ENCODE measurements at regions not wholly inside any gene's neighbourhood (a gene's known extent, or its start where the extent isn't known, plus 50 kb on each side); places are given as distances from the start of the nearest gene placed in this dataset.

- Mint-ChIP-seq H3K27ac (no peak overlapping the region), H3K4me3 (no peak overlapping the region), H3K9me3 (peaks cover 2% of the 10 kb centered on the region), H3K27me3 (peaks cover 4% of the 10 kb centered on the region), H3K36me3 (no peaks in the 10 kb centered on the region), H3K4me1 (no peaks in the 10 kb centered on the region)
- CTCF ChIA-PET = no interaction called here
- no peak for DNase-seq
Measured at GRCh38 chr12:67413577-67413976, 144.4 kb downstream of the CAND1 start.

GRCh38 chr12:67414011-67414715 is 145.0 kb downstream of the CAND1 start:
- Mint-ChIP-seq H3K9me3 (no peaks in the 10 kb centered on the region), H3K36me3 (no peaks in the 10 kb centered on the region), H3K4me1 (no peaks in the 10 kb centered on the region), H3K27ac (no peak overlapping the region), H3K4me3 (no peak overlapping the region), H3K27me3 (peaks cover 4% of the 10 kb centered on the region)
- DNase-seq = no peak
- CTCF ChIA-PET = no interaction called here

GRCh38 chr12:67415473-67415872 is 146.3 kb downstream of the CAND1 start:
- Mint-ChIP-seq H3K27ac (no peak overlapping the region), H3K4me3 (no peak overlapping the region), H3K36me3 (no peaks in the 10 kb centered on the region), H3K27me3 (peaks cover 4% of the 10 kb centered on the region), H3K4me1 (no peaks in the 10 kb centered on the region), H3K9me3 (no peaks in the 10 kb centered on the region)
- no peak for DNase-seq
- CTCF ChIA-PET = no interaction called here

GRCh38 chr12:67419810-67420209 is 150.7 kb downstream of the CAND1 start:
- no peaks in the 10 kb centered on the region for H3K9me3 Mint-ChIP-seq
- H3K27me3 Mint-ChIP-seq = peaks cover 8% of the 10 kb centered on the region
- CTCF ChIA-PET = no interaction called here
- no peak overlapping the region for H3K4me3 Mint-ChIP-seq
- DNase-seq = no peak
- H3K27ac Mint-ChIP-seq = no peak overlapping the region
- no peaks in the 10 kb centered on the region for H3K36me3 Mint-ChIP-seq
- no peaks in the 10 kb centered on the region for H3K4me1 Mint-ChIP-seq

- H3K36me3 Mint-ChIP-seq = no peaks in the 10 kb centered on the region
- CTCF ChIA-PET = no interaction called here
- no peaks in the 10 kb centered on the region for H3K9me3 Mint-ChIP-seq
- DNase-seq = no peak
- no peaks in the 10 kb centered on the region for H3K4me1 Mint-ChIP-seq
- H3K27ac Mint-ChIP-seq = no peak overlapping the region
- no peak overlapping the region for H3K4me3 Mint-ChIP-seq
- H3K27me3 Mint-ChIP-seq = peaks cover 8% of the 10 kb centered on the region
Measured at GRCh38 chr12:67420506-67420905, 151.3 kb downstream of the CAND1 start.

- H3K9me3 Mint-ChIP-seq = no peaks in the 10 kb centered on the region
- H3K27ac Mint-ChIP-seq = no peak overlapping the region
- H3K36me3 Mint-ChIP-seq = no peaks in the 10 kb centered on the region
- H3K4me1 Mint-ChIP-seq = peaks cover 2% of the 10 kb centered on the region
- DNase-seq = no peak
- H3K27me3 Mint-ChIP-seq = peaks cover 4% of the 10 kb centered on the region
- no peak overlapping the region for H3K4me3 Mint-ChIP-seq
- CTCF ChIA-PET = interaction anchor here (0.6 to 0.9 kb wide), 2 partner anchors 51 to 68 kb away, joined by 3 read pairs; no protein-coding TSS in a partner anchor
Measured at GRCh38 chr12:67422081-67422480, 152.9 kb downstream of the CAND1 start.

GRCh38 chr12:67424784-67425183 is 155.6 kb downstream of the CAND1 start:
- H3K9me3 Mint-ChIP-seq = no peaks in the 10 kb centered on the region
- CTCF ChIA-PET = interaction anchor here (1.2 to 1.6 kb wide), 2 partner anchors 16 to 36 kb away, joined by 3 to 4 read pairs; no protein-coding TSS in a partner anchor
- H3K27me3 Mint-ChIP-seq = peaks cover 4% of the 10 kb centered on the region
- H3K4me3 Mint-ChIP-seq = no peak overlapping the region
- H3K36me3 Mint-ChIP-seq = no peaks in the 10 kb centered on the region
- peaks cover 2% of the 10 kb centered on the region for H3K4me1 Mint-ChIP-seq
- no peak overlapping the region for H3K27ac Mint-ChIP-seq
- no peak for DNase-seq

- H3K9me3 Mint-ChIP-seq = no peaks in the 10 kb centered on the region
- H3K4me3 Mint-ChIP-seq = no peak overlapping the region
- peaks cover 2% of the 10 kb centered on the region for H3K4me1 Mint-ChIP-seq
- no peak overlapping the region for H3K27ac Mint-ChIP-seq
- CTCF ChIA-PET = interaction anchor here (1.2 to 1.6 kb wide), 2 partner anchors 16 to 36 kb away, joined by 3 to 4 read pairs; no protein-coding TSS in a partner anchor
- DNase-seq = no peak
- peaks cover 4% of the 10 kb centered on the region for H3K27me3 Mint-ChIP-seq
- H3K36me3 Mint-ChIP-seq = no peaks in the 10 kb centered on the region
Measured at GRCh38 chr12:67425394-67425793, 156.2 kb downstream of the CAND1 start.

- DNase-seq = no peak
- CTCF ChIA-PET = interaction anchor here (1.2 to 1.6 kb wide), 2 partner anchors 15 to 37 kb away, joined by 3 to 4 read pairs; no protein-coding TSS in a partner anchor
- H3K4me3 Mint-ChIP-seq = no peak overlapping the region
- no peaks in the 10 kb centered on the region for H3K36me3 Mint-ChIP-seq
- H3K9me3 Mint-ChIP-seq = no peaks in the 10 kb centered on the region
- peaks cover 2% of the 10 kb centered on the region for H3K4me1 Mint-ChIP-seq
- H3K27ac Mint-ChIP-seq = no peak overlapping the region
- H3K27me3 Mint-ChIP-seq = peaks cover 4% of the 10 kb centered on the region
Measured at GRCh38 chr12:67426067-67426466, 156.9 kb downstream of the CAND1 start.

- peaks cover 2% of the 10 kb centered on the region for H3K4me1 Mint-ChIP-seq
Measured at GRCh38 chr12:67427336-67427735, 158.2 kb downstream of the CAND1 start.

GRCh38 chr12:67428431-67428830 is 159.3 kb downstream of the CAND1 start:
- CTCF ChIA-PET = no interaction called here
- no peak overlapping the region for H3K27ac Mint-ChIP-seq
- H3K4me3 Mint-ChIP-seq = no peak overlapping the region
- H3K9me3 Mint-ChIP-seq = no peaks in the 10 kb centered on the region
- no peak for DNase-seq
- H3K36me3 Mint-ChIP-seq = no peaks in the 10 kb centered on the region
- peaks cover 2% of the 10 kb centered on the region for H3K4me1 Mint-ChIP-seq
- H3K27me3 Mint-ChIP-seq = peaks cover 3% of the 10 kb centered on the region

More at GRCh38 chr12:67427336-67427735, 158.2 kb downstream of the CAND1 start:
- Mint-ChIP-seq H3K4me3 (no peak overlapping the region), H3K27me3 (peaks cover 4% of the 10 kb centered on the region), H3K27ac (no peak overlapping the region), H3K9me3 (no peaks in the 10 kb centered on the region), H3K36me3 (no peaks in the 10 kb centered on the region)
- CTCF ChIA-PET = no interaction called here
- DNase-seq = no peak

GRCh38 chr12:67430708-67431335 is 161.7 kb downstream of the CAND1 start:
- H3K4me1 Mint-ChIP-seq = peaks cover 2% of the 10 kb centered on the region
- no peak overlapping the region for H3K27ac Mint-ChIP-seq
- H3K4me3 Mint-ChIP-seq = no peak overlapping the region
- H3K36me3 Mint-ChIP-seq = no peaks in the 10 kb centered on the region
- no peaks in the 10 kb centered on the region for H3K9me3 Mint-ChIP-seq
- CTCF ChIA-PET = interaction anchor here (1.1 to 1.8 kb wide), 2 partner anchors 77 to 512 kb away, joined by 3 to 6 read pairs; no protein-coding TSS in a partner anchor
- no peaks in the 10 kb centered on the region for H3K27me3 Mint-ChIP-seq
- no peak for DNase-seq

GRCh38 chr12:67431411-67432020 is 162.4 kb downstream of the CAND1 start:
- H3K27ac Mint-ChIP-seq = no peak overlapping the region
- no peaks in the 10 kb centered on the region for H3K9me3 Mint-ChIP-seq
- no peaks in the 10 kb centered on the region for H3K27me3 Mint-ChIP-seq
- no peaks in the 10 kb centered on the region for H3K36me3 Mint-ChIP-seq
- no peaks in the 10 kb centered on the region for H3K4me1 Mint-ChIP-seq
- DNase-seq = no peak
- no peak overlapping the region for H3K4me3 Mint-ChIP-seq
- CTCF ChIA-PET = interaction anchor here (1.8 kb wide), 1 partner anchor 511 kb away, joined by 6 read pairs; no protein-coding TSS in a partner anchor

- no peaks in the 10 kb centered on the region for H3K9me3 Mint-ChIP-seq
- H3K4me1 Mint-ChIP-seq = peaks cover 3% of the 10 kb centered on the region
- H3K27ac Mint-ChIP-seq = no peak overlapping the region
- H3K36me3 Mint-ChIP-seq = no peaks in the 10 kb centered on the region
- H3K27me3 Mint-ChIP-seq = no peaks in the 10 kb centered on the region
- CTCF ChIA-PET = no interaction called here
- H3K4me3 Mint-ChIP-seq = no peak overlapping the region
- no peak for DNase-seq
Measured at GRCh38 chr12:67433385-67434175, 164.4 kb downstream of the CAND1 start.
